Activated CD8-positive, alpha-beta memory T cell treated with anti-CD3 and anti-CD28 coated beads for 36 hours (primary cell): ENCODE measurements at regions not wholly inside any gene's neighbourhood (a gene's known extent, or its start where the extent isn't known, plus 50 kb on each side); places are given as distances from the start of the nearest gene placed in this dataset.
"Not testable (repeated sequence)": the region's sequence is repeated elsewhere in the genome, so short reads cannot be mapped to it uniquely, and the experiment has no call there.

ENCODE experiments used
- CTCF ChIA-PET: fragments of 350-600 bp; sonication (Branson Sonifier 250); formaldehyde crosslinking; loops from one replicate; lab custom pipeline; 2021; ENCODE audit warnings: antibody characterized with exemption; lab: Charles Lee
- POLR2A ChIA-PET: fragments of 350-600 bp; sonication (Branson Sonifier 250); formaldehyde crosslinking; loops from one replicate; lab custom pipeline; 2021; ENCODE audit warnings: antibody characterized with exemption; lab: Charles Lee

GRCh38 chr2:61593648-61594047 is 55.5 kb upstream of the XPO1 start:
- CTCF ChIA-PET, POLR2A ChIA-PET: not testable (repeated sequence)

DNA sequence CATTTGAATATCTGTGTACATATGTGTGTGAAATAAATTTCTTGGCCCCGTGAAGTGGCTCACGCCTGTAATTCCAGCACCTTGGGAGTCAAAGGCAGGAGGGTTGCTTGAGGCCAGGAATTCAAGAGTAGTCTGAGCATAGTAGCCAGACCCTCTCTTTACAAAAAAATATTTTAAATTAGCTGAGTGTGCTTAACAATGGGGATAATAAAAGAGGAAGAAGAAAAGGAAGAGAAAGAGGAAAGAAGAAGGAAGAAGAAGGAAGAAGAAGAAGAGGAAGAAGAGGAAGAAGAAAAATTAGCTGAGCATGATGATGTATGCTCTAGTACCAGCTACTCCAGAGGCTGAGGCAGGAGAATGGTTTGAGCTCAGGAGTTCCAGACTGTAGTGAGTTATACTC is 52.1 kb upstream of the XPO1 start:
- CTCF ChIA-PET, result interaction anchor here (0.5 kb wide), 1 partner anchor 177 kb away, joined by 3 read pairs; no protein-coding TSS in a partner anchor
- POLR2A ChIA-PET, result no interaction called here

GRCh38 chr2:61588566-61588965 is 50.4 kb upstream of the XPO1 start:
- CTCF ChIA-PET, result no interaction called here
- POLR2A ChIA-PET, result no interaction called here
